ENCODE measurements at regions not wholly inside any gene's neighbourhood (a gene's known extent, or its start where the extent isn't known, plus 50 kb on each side); places are given as distances from the start of the nearest gene placed in this dataset.

GRCh38 chr3:103169289-103169688 is 734.5 kb downstream of the ZPLD1 start:
- Histone ChIP-seq H4K20me1 (ENCODE audit: insufficient read depth) (no peaks in the 10 kb centered on the region), H3K79me2 (replicated peaks; ENCODE audit: insufficient read depth, low read length) (no peaks in the 10 kb centered on the region), H3K27ac (ENCODE audit: low read length) (no peak overlapping the region), H3K9ac (ENCODE audit: low read length) (no peak overlapping the region), H3K4me2 (ENCODE audit: low read length) (no peak overlapping the region), H2AFZ (ENCODE audit: low read depth, low read length) (no peak overlapping the region), H3K36me3 (ENCODE audit: insufficient read depth, low read length) (no peaks in the 10 kb centered on the region), H3K27me3 (ENCODE audit: insufficient read depth, low read depth, low read length) (no peaks in the 10 kb centered on the region), H3F3A (ENCODE audit: insufficient read depth, low read length, poor library complexity, severe bottlenecking) (no peaks in the 10 kb centered on the region), H3K9me3 (ENCODE audit: low read length) (no peaks in the 10 kb centered on the region), H3K9me2 (ENCODE audit: insufficient read depth, low read length) (no peaks in the 10 kb centered on the region), H3K4me3 (ENCODE audit: low read length) (no peak overlapping the region)
- TF ChIP-seq EZH2 (IDR thresholded peaks at IDR 0.05; ENCODE audit: borderline replicate concordance, insufficient read depth, low read length, poor library complexity, severe bottlenecking) (no peak), EP300 (conservative IDR thresholded peaks at IDR 0.05; ENCODE audit: poor library complexity, severe bottlenecking) (no peak)

- Histone ChIP-seq H3K4me2 (ENCODE audit: low read length) (no peak overlapping the region), H3K27ac (ENCODE audit: low read length) (no peak overlapping the region), H3F3A (ENCODE audit: insufficient read depth, low read length, poor library complexity, severe bottlenecking) (no peaks in the 10 kb centered on the region), H3K36me3 (ENCODE audit: insufficient read depth, low read length) (no peaks in the 10 kb centered on the region), H4K20me1 (ENCODE audit: insufficient read depth) (no peaks in the 10 kb centered on the region), H3K27me3 (ENCODE audit: insufficient read depth, low read depth, low read length) (no peaks in the 10 kb centered on the region), H3K9me3 (ENCODE audit: low read length) (no peaks in the 10 kb centered on the region), H3K9me2 (ENCODE audit: insufficient read depth, low read length) (no peaks in the 10 kb centered on the region), H2AFZ (ENCODE audit: low read depth, low read length) (no peak overlapping the region), H3K9ac (ENCODE audit: low read length) (no peak overlapping the region), H3K4me3 (ENCODE audit: low read length) (no peak overlapping the region), H3K79me2 (replicated peaks; ENCODE audit: insufficient read depth, low read length) (no peaks in the 10 kb centered on the region)
- no peak for TF ChIP-seq MXI1 (conservative IDR thresholded peaks at IDR 0.05; ENCODE audit: poor library complexity, severe bottlenecking)
- no peak for TF ChIP-seq POLR2AphosphoS5 (IDR thresholded peaks at IDR 0.05)
- no peak for TF ChIP-seq EP300 (conservative IDR thresholded peaks at IDR 0.05; ENCODE audit: poor library complexity, severe bottlenecking)
Measured at GRCh38 chr3:103170651-103171050, 735.8 kb downstream of the ZPLD1 start.

GRCh38 chr3:103173940-103174339 is 739.1 kb downstream of the ZPLD1 start:
- no peaks in the 10 kb centered on the region for H4K20me1 ChIP-seq (ENCODE audit: insufficient read depth)

DNA sequence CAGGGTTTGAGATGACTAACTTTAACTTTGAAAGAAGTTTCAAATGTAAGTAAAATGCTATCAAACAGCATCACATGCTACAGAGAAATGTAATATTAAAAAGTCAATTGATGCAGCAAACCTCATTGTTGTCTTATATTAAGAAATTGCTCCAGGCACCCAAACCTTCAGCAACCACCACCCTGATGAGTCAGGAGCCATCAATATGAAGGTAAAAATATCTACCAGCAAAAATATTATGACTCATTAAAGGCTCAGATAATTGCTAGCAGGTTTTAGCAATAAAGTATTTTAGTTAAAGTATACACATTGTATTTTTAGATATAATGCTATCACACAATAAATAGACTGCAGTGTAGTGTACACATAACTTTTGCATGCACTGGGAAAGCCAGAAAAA is 746.3 kb downstream of the ZPLD1 start:
- H3K27me3 ChIP-seq (ENCODE audit: insufficient read depth, low read depth, low read length): no peaks in the 10 kb centered on the region
- no peaks in the 10 kb centered on the region for H4K20me1 ChIP-seq (ENCODE audit: insufficient read depth)
- H2AFZ ChIP-seq (ENCODE audit: low read depth, low read length): no peak overlapping the region
- no peak overlapping the region for H3K9ac ChIP-seq (ENCODE audit: low read length)
- no peaks in the 10 kb centered on the region for H3K9me2 ChIP-seq (ENCODE audit: insufficient read depth, low read length)
- H3K79me2 ChIP-seq (replicated peaks; ENCODE audit: insufficient read depth, low read length): no peaks in the 10 kb centered on the region
- no peaks in the 10 kb centered on the region for H3K36me3 ChIP-seq (ENCODE audit: insufficient read depth, low read length)
- no peak overlapping the region for H3K27ac ChIP-seq (ENCODE audit: low read length)
- H3K4me3 ChIP-seq (ENCODE audit: low read length): no peak overlapping the region
- no peaks in the 10 kb centered on the region for H3F3A ChIP-seq (ENCODE audit: insufficient read depth, low read length, poor library complexity, severe bottlenecking)
- H3K4me2 ChIP-seq (ENCODE audit: low read length): no peak overlapping the region
- peaks cover 6% of the 10 kb centered on the region for H3K9me3 ChIP-seq (ENCODE audit: low read length)
- TF ChIP-seq EZH2 (IDR thresholded peaks at IDR 0.05; ENCODE audit: borderline replicate concordance, insufficient read depth, low read length, poor library complexity, severe bottlenecking) (no peak), MXI1 (conservative IDR thresholded peaks at IDR 0.05; ENCODE audit: poor library complexity, severe bottlenecking) (no peak), RAD21 (conservative IDR thresholded peaks at IDR 0.05) (no peak), SMC3 (conservative IDR thresholded peaks at IDR 0.05; ENCODE audit: poor library complexity) (no peak), TAF1 (IDR thresholded peaks at IDR 0.05; ENCODE audit: low read depth) (no peak), EP300 (conservative IDR thresholded peaks at IDR 0.05; ENCODE audit: poor library complexity, severe bottlenecking) (no peak), POLR2AphosphoS5 (IDR thresholded peaks at IDR 0.05) (no peak)
- TF ChIP-seq, protein P1, sequence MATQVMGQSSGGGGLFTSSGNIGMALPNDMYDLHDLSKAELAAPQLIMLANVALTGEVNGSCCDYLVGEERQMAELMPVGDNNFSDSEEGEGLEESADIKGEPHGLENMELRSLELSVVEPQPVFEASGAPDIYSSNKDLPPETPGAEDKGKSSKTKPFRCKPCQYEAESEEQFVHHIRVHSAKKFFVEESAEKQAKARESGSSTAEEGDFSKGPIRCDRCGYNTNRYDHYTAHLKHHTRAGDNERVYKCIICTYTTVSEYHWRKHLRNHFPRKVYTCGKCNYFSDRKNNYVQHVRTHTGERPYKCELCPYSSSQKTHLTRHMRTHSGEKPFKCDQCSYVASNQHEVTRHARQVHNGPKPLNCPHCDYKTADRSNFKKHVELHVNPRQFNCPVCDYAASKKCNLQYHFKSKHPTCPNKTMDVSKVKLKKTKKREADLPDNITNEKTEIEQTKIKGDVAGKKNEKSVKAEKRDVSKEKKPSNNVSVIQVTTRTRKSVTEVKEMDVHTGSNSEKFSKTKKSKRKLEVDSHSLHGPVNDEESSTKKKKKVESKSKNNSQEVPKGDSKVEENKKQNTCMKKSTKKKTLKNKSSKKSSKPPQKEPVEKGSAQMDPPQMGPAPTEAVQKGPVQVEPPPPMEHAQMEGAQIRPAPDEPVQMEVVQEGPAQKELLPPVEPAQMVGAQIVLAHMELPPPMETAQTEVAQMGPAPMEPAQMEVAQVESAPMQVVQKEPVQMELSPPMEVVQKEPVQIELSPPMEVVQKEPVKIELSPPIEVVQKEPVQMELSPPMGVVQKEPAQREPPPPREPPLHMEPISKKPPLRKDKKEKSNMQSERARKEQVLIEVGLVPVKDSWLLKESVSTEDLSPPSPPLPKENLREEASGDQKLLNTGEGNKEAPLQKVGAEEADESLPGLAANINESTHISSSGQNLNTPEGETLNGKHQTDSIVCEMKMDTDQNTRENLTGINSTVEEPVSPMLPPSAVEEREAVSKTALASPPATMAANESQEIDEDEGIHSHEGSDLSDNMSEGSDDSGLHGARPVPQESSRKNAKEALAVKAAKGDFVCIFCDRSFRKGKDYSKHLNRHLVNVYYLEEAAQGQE (IDR thresholded peaks at IDR 0.05; ENCODE audit: borderline replicate concordance): no peak

More at GRCh38 chr3:103173940-103174339, 739.1 kb downstream of the ZPLD1 start:
- no peak overlapping the region for H3K27ac ChIP-seq (ENCODE audit: low read length)
- no peak overlapping the region for H3K9ac ChIP-seq (ENCODE audit: low read length)
- TF ChIP-seq CTCF (IDR thresholded peaks at IDR 0.05; ENCODE audit: poor library complexity, severe bottlenecking): no peak
- H3K79me2 ChIP-seq (replicated peaks; ENCODE audit: insufficient read depth, low read length): no peaks in the 10 kb centered on the region
- H3K4me2 ChIP-seq (ENCODE audit: low read length): no peak overlapping the region
- H3F3A ChIP-seq (ENCODE audit: insufficient read depth, low read length, poor library complexity, severe bottlenecking): no peaks in the 10 kb centered on the region
- H3K4me3 ChIP-seq (ENCODE audit: low read length): no peak overlapping the region
- no peak overlapping the region for H2AFZ ChIP-seq (ENCODE audit: low read depth, low read length)
- no peaks in the 10 kb centered on the region for H3K36me3 ChIP-seq (ENCODE audit: insufficient read depth, low read length)
- H3K27me3 ChIP-seq (ENCODE audit: insufficient read depth, low read depth, low read length): no peaks in the 10 kb centered on the region
- H3K9me2 ChIP-seq (ENCODE audit: insufficient read depth, low read length): no peaks in the 10 kb centered on the region
- no peaks in the 10 kb centered on the region for H3K9me3 ChIP-seq (ENCODE audit: low read length)
